SU-DHL-6 (cell line): ENCODE measurements at regions not wholly inside any gene's neighbourhood (a gene's known extent, or its start where the extent isn't known, plus 50 kb on each side); places are given as distances from the start of the nearest gene placed in this dataset.

Experiments used
- H2AFZ ChIP-seq: fragments of 200-600 bp; sonication (generic); 2 replicates; pipeline ENCODE4 v1.6.1; 2014; ENCODE audit warnings: low read depth, mild to moderate bottlenecking, moderate library complexity, mixed read lengths, antibody characterized with exemption, low read length; ENCODE audit not compliant: severe bottlenecking
- H3F3A ChIP-seq: fragments of 200-600 bp; shearing (Covaris generic); 2 replicates; pipeline ENCODE4 v1.6.0; 2016; ENCODE audit warnings: antibody characterized with exemption, mild to moderate bottlenecking; ENCODE audit not compliant: insufficient read depth
- H3K27ac ChIP-seq: fragments of 200-600 bp; sonication (generic); 2 replicates; pipeline ENCODE4 v1.5.1; 2016; ENCODE audit warnings: low read depth, mild to moderate bottlenecking, low read length, moderate library complexity, mixed read lengths
- H3K27me3 ChIP-seq: fragments of 200-600 bp; sonication (generic), shearing (Covaris generic); 2 replicates; pipeline ENCODE4 v1.6.0; 2014; ENCODE audit warnings: mild to moderate bottlenecking, low read length
- H3K36me3 ChIP-seq: fragments of 200-600 bp; sonication (generic); 2 replicates; pipeline ENCODE4 v1.6.1; 2014; ENCODE audit warnings: mild to moderate bottlenecking, low read length, mixed read lengths
- H3K4me2 ChIP-seq: fragments of 300-600, 200-600 bp; shearing (Covaris generic), sonication (generic); 2 replicates; pipeline ENCODE4 v1.6.0; 2014; ENCODE audit warnings: low read length, low read depth, mild to moderate bottlenecking; ENCODE audit not compliant: poor library complexity, severe bottlenecking
- H3K4me3 ChIP-seq: fragments of 200-600 bp; sonication (generic); 2 replicates; pipeline ENCODE4 v1.5.1; 2014; ENCODE audit warnings: antibody characterized with exemption, low read length, mild to moderate bottlenecking, mixed read lengths; ENCODE audit not compliant: insufficient read depth, poor library complexity, severe bottlenecking
- H3K79me2 ChIP-seq: fragments of 200-600 bp; sonication (generic); 2 replicates; pipeline ENCODE4 v1.6.1; 2014; ENCODE audit warnings: mild to moderate bottlenecking, low read length, moderate library complexity; ENCODE audit not compliant: insufficient read depth
- H3K9ac ChIP-seq: fragments of 200-600 bp; sonication (generic); 2 replicates; pipeline ENCODE4 v1.7.0; 2014; ENCODE audit warnings: mild to moderate bottlenecking, low read length
- H3K9me2 ChIP-seq: fragments of 200-600 bp; sonication (generic); replicated peaks from 2 replicates; pipeline ENCODE4 v1.6.1; 2014; ENCODE audit warnings: low read length; ENCODE audit not compliant: insufficient read depth
- H3K9me3 ChIP-seq: fragments of 200-600 bp; sonication (generic); 2 replicates; pipeline ENCODE4 v1.6.1; 2014; ENCODE audit warnings: low read length, mixed read lengths; ENCODE audit not compliant: insufficient read depth
- H4K20me1 ChIP-seq: fragments of 200-600 bp; sonication (generic); 2 replicates; pipeline ENCODE4 v1.6.1; 2014; ENCODE audit warnings: low read depth, mild to moderate bottlenecking, antibody characterized with exemption, low read length, moderate library complexity, mixed read lengths
- CTCF ChIP-seq: fragments of 200-600 bp; sonication (generic); IDR thresholded peaks from one replicate; pipeline ENCODE4 v1.5.1; 2017; ENCODE audit warnings: antibody characterized with exemption, mild to moderate bottlenecking, low read length, moderate library complexity; ENCODE audit not compliant: insufficient read depth, poor library complexity, severe bottlenecking
- EZH2phosphoT487 ChIP-seq: fragments of 200-600 bp; sonication (generic), shearing (Covaris generic); conservative IDR thresholded peaks from 2 replicates; pipeline ENCODE4 v1.6.1; 2018; ENCODE audit warnings: mild to moderate bottlenecking, antibody characterized with exemption, low read length, moderate library complexity, mixed read lengths

GRCh38 chr19:30309176-30309575 lies 63.0 kb upstream of the ZNF536 start:
- no peak overlapping the region for H2AFZ ChIP-seq
- no peaks in the 10 kb centered on the region for H3K9me2 ChIP-seq
- no peaks in the 10 kb centered on the region for H3K27me3 ChIP-seq
- no peaks in the 10 kb centered on the region for H3K9me3 ChIP-seq
- TF ChIP-seq EZH2phosphoT487 (no peak), CTCF (no peak)
- H3K4me2 ChIP-seq: no peak overlapping the region
- no peak overlapping the region for H3K9ac ChIP-seq
- no peaks in the 10 kb centered on the region for H4K20me1 ChIP-seq
- no peak overlapping the region for H3K27ac ChIP-seq
- no peaks in the 10 kb centered on the region for H3F3A ChIP-seq
- H3K4me3 ChIP-seq: no peak overlapping the region
- H3K79me2 ChIP-seq: no peaks in the 10 kb centered on the region
- no peaks in the 10 kb centered on the region for H3K36me3 ChIP-seq

- H3K4me3 ChIP-seq: no peak overlapping the region
- H4K20me1 ChIP-seq: no peaks in the 10 kb centered on the region
- H3K79me2 ChIP-seq: no peaks in the 10 kb centered on the region
Observed at GRCh38 chr19:30309905-30310601, 62.1 kb upstream of the ZNF536 start.

GRCh38 chr19:30310602-30311263 lies 61.5 kb upstream of the ZNF536 start:
- H3F3A ChIP-seq: no peaks in the 10 kb centered on the region
- H4K20me1 ChIP-seq: no peaks in the 10 kb centered on the region
- no peaks in the 10 kb centered on the region for H3K9me2 ChIP-seq
- no peak overlapping the region for H3K9ac ChIP-seq
- TF ChIP-seq CTCF: no peak
- no peak for TF ChIP-seq EZH2phosphoT487
- H3K4me2 ChIP-seq: no peak overlapping the region
- H3K27me3 ChIP-seq: no peaks in the 10 kb centered on the region
- H3K4me3 ChIP-seq: no peak overlapping the region
- H3K79me2 ChIP-seq: no peaks in the 10 kb centered on the region
- no peaks in the 10 kb centered on the region for H3K36me3 ChIP-seq
- H3K27ac ChIP-seq: no peak overlapping the region
- H3K9me3 ChIP-seq: no peaks in the 10 kb centered on the region
- H2AFZ ChIP-seq: no peak overlapping the region

More at GRCh38 chr19:30309905-30310601, 62.1 kb upstream of the ZNF536 start:
- no peaks in the 10 kb centered on the region for H3K36me3 ChIP-seq
- H3K9me3 ChIP-seq: no peaks in the 10 kb centered on the region
- no peak overlapping the region for H2AFZ ChIP-seq
- H3K9ac ChIP-seq: no peak overlapping the region
- no peaks in the 10 kb centered on the region for H3K27me3 ChIP-seq
- TF ChIP-seq CTCF: no peak
- no peak for TF ChIP-seq EZH2phosphoT487
- no peak overlapping the region for H3K27ac ChIP-seq
- H3F3A ChIP-seq: no peaks in the 10 kb centered on the region
- H3K9me2 ChIP-seq: no peaks in the 10 kb centered on the region
- H3K4me2 ChIP-seq: no peak overlapping the region
